ENCODE measurements at regions not wholly inside any gene's neighbourhood (a gene's known extent, or its start where the extent isn't known, plus 50 kb on each side); places are given as distances from the start of the nearest gene placed in this dataset.
"Not testable (repeated sequence)": the region's sequence is repeated elsewhere in the genome, so short reads cannot be mapped to it uniquely, and the experiment has no call there.

GRCh38 chrX:99305573-99305972 lies 1104.5 kb downstream of the PCDH19 start:
- WGBS, result no CpG with 5 or more reads among the region's 3 CpGs
- H3K27ac ChIP-seq (ENCODE audit: low read depth, low read length), result no peak overlapping the region
- no peak overlapping the region for H3K9ac ChIP-seq (ENCODE audit: low read depth, low read length)
- H3K27me3 ChIP-seq (ENCODE audit: insufficient read depth, low read length), result no peaks in the 10 kb centered on the region
- no peaks in the 10 kb centered on the region for H3K4me1 ChIP-seq (ENCODE audit: insufficient read depth, low read length)
- no peaks in the 10 kb centered on the region for H3K9me3 ChIP-seq (ENCODE audit: insufficient read depth, low read depth, low read length)
- H3K36me3 ChIP-seq (ENCODE audit: insufficient read depth, low read length), result no peaks in the 10 kb centered on the region
- H3K4me3 ChIP-seq (ENCODE audit: low read length), result no peak overlapping the region

GRCh38 chrX:99301990-99302389 lies 1108.1 kb downstream of the PCDH19 start:
- Histone ChIP-seq H3K4me3 (ENCODE audit: low read length) (no peak overlapping the region), H3K27ac (ENCODE audit: low read depth, low read length) (no peak overlapping the region), H3K9ac (ENCODE audit: low read depth, low read length) (no peak overlapping the region), H3K4me1 (ENCODE audit: insufficient read depth, low read length) (no peaks in the 10 kb centered on the region), H3K36me3 (ENCODE audit: insufficient read depth, low read length) (no peaks in the 10 kb centered on the region), H3K27me3 (ENCODE audit: insufficient read depth, low read length) (no peaks in the 10 kb centered on the region), H3K9me3 (ENCODE audit: insufficient read depth, low read depth, low read length) (no peaks in the 10 kb centered on the region)
- WGBS, result no CpG with 5 or more reads among the region's 2 CpGs

GRCh38 chrX:99271641-99272040 lies 1138.4 kb downstream of the PCDH19 start:
- Histone ChIP-seq H3K36me3 (ENCODE audit: insufficient read depth, low read length) (no peaks in the 10 kb centered on the region), H3K27me3 (ENCODE audit: insufficient read depth, low read length) (no peaks in the 10 kb centered on the region), H3K27ac (ENCODE audit: low read depth, low read length) (no peak overlapping the region), H3K4me1 (ENCODE audit: insufficient read depth, low read length) (no peaks in the 10 kb centered on the region), H3K9ac (ENCODE audit: low read depth, low read length) (no peak overlapping the region), H3K4me3 (ENCODE audit: low read length) (no peak overlapping the region), H3K9me3 (ENCODE audit: insufficient read depth, low read depth, low read length) (no peaks in the 10 kb centered on the region)
- WGBS, result 93% methylated on average over 8 of the region's 8 CpGs

GRCh38 chrX:99266255-99266654 lies 1143.8 kb downstream of the PCDH19 start:
- H3K27me3 ChIP-seq (ENCODE audit: insufficient read depth, low read length), result no peaks in the 10 kb centered on the region
- H3K27ac ChIP-seq (ENCODE audit: low read depth, low read length), result no peak overlapping the region
- WGBS, result 85% methylated on average over 2 of the region's 2 CpGs
- no peak overlapping the region for H3K9ac ChIP-seq (ENCODE audit: low read depth, low read length)
- no peaks in the 10 kb centered on the region for H3K9me3 ChIP-seq (ENCODE audit: insufficient read depth, low read depth, low read length)
- no peaks in the 10 kb centered on the region for H3K4me1 ChIP-seq (ENCODE audit: insufficient read depth, low read length)
- H3K4me3 ChIP-seq (ENCODE audit: low read length), result no peak overlapping the region
- no peaks in the 10 kb centered on the region for H3K36me3 ChIP-seq (ENCODE audit: insufficient read depth, low read length)

- Histone ChIP-seq H3K36me3 (ENCODE audit: insufficient read depth, low read length) (no peaks in the 10 kb centered on the region), H3K27ac (ENCODE audit: low read depth, low read length) (no peak overlapping the region), H3K9me3 (ENCODE audit: insufficient read depth, low read depth, low read length) (no peaks in the 10 kb centered on the region), H3K9ac (ENCODE audit: low read depth, low read length) (no peak overlapping the region), H3K4me3 (ENCODE audit: low read length) (no peak overlapping the region), H3K27me3 (ENCODE audit: insufficient read depth, low read length) (no peaks in the 10 kb centered on the region), H3K4me1 (ENCODE audit: insufficient read depth, low read length) (peaks cover 5% of the 10 kb centered on the region; the same call in 1 of the 2 replicates)
Measured at GRCh38 chrX:99248180-99248579, 1161.9 kb downstream of the PCDH19 start.

- no peaks in the 10 kb centered on the region for H3K9me3 ChIP-seq (ENCODE audit: insufficient read depth, low read depth, low read length)
- no peak overlapping the region for H3K9ac ChIP-seq (ENCODE audit: low read depth, low read length)
- no peaks in the 10 kb centered on the region for H3K36me3 ChIP-seq (ENCODE audit: insufficient read depth, low read length)
- no peaks in the 10 kb centered on the region for H3K27me3 ChIP-seq (ENCODE audit: insufficient read depth, low read length)
- H3K27ac ChIP-seq (ENCODE audit: low read depth, low read length), result no peak overlapping the region
- H3K4me3 ChIP-seq (ENCODE audit: low read length), result no peak overlapping the region
- no peaks in the 10 kb centered on the region for H3K4me1 ChIP-seq (ENCODE audit: insufficient read depth, low read length)
- WGBS, result 87% methylated on average over 4 of the region's 4 CpGs
Measured at GRCh38 chrX:99242001-99242400, 1168.1 kb downstream of the PCDH19 start.

GRCh38 chrX:99234384-99234783 lies 1175.7 kb downstream of the PCDH19 start:
- not testable (repeated sequence) for H3K4me3 ChIP-seq (ENCODE audit: low read length); H3K4me1 ChIP-seq (ENCODE audit: insufficient read depth, low read length); H3K27me3 ChIP-seq (ENCODE audit: insufficient read depth, low read length); H3K27ac ChIP-seq (ENCODE audit: low read depth, low read length); H3K9me3 ChIP-seq (ENCODE audit: insufficient read depth, low read depth, low read length); H3K9ac ChIP-seq (ENCODE audit: low read depth, low read length); H3K36me3 ChIP-seq (ENCODE audit: insufficient read depth, low read length)
- 94% methylated on average over 6 of the region's 6 CpGs for WGBS

GRCh38 chrX:99192421-99192820 lies 1217.7 kb downstream of the PCDH19 start:
- no CpG with 5 or more reads among the region's 1 CpG for WGBS
- Histone ChIP-seq H3K9me3 (ENCODE audit: insufficient read depth, low read depth, low read length) (no peaks in the 10 kb centered on the region), H3K27me3 (ENCODE audit: insufficient read depth, low read length) (no peaks in the 10 kb centered on the region), H3K27ac (ENCODE audit: low read depth, low read length) (no peak overlapping the region), H3K4me1 (ENCODE audit: insufficient read depth, low read length) (no peaks in the 10 kb centered on the region; the same call in 1 of the 2 replicates), H3K9ac (ENCODE audit: low read depth, low read length) (no peak overlapping the region), H3K4me3 (ENCODE audit: low read length) (no peak overlapping the region), H3K36me3 (ENCODE audit: insufficient read depth, low read length) (no peaks in the 10 kb centered on the region)

GRCh38 chrX:99184153-99184552 lies 1225.9 kb downstream of the PCDH19 start:
- no peaks in the 10 kb centered on the region for H3K36me3 ChIP-seq (ENCODE audit: insufficient read depth, low read length)
- H3K9ac ChIP-seq (ENCODE audit: low read depth, low read length), result no peak overlapping the region
- H3K4me3 ChIP-seq (ENCODE audit: low read length), result no peak overlapping the region
- no peak overlapping the region for H3K27ac ChIP-seq (ENCODE audit: low read depth, low read length)
- H3K27me3 ChIP-seq (ENCODE audit: insufficient read depth, low read length), result no peaks in the 10 kb centered on the region
- 92% methylated on average over 1 of the region's 1 CpG for WGBS
- no peaks in the 10 kb centered on the region for H3K4me1 ChIP-seq (ENCODE audit: insufficient read depth, low read length)
- no peaks in the 10 kb centered on the region for H3K9me3 ChIP-seq (ENCODE audit: insufficient read depth, low read depth, low read length)

- no peaks in the 10 kb centered on the region for H3K27me3 ChIP-seq (ENCODE audit: insufficient read depth, low read length)
- H3K27ac ChIP-seq (ENCODE audit: low read depth, low read length), result no peak overlapping the region
- H3K4me3 ChIP-seq (ENCODE audit: low read length), result no peak overlapping the region
- H3K9ac ChIP-seq (ENCODE audit: low read depth, low read length), result no peak overlapping the region
- no peaks in the 10 kb centered on the region for H3K4me1 ChIP-seq (ENCODE audit: insufficient read depth, low read length)
- no peaks in the 10 kb centered on the region for H3K9me3 ChIP-seq (ENCODE audit: insufficient read depth, low read depth, low read length)
- 92% methylated on average over 3 of the region's 3 CpGs for WGBS
- H3K36me3 ChIP-seq (ENCODE audit: insufficient read depth, low read length), result no peaks in the 10 kb centered on the region
Measured at GRCh38 chrX:99172958-99173357, 1237.1 kb downstream of the PCDH19 start.

GRCh38 chrX:99142745-99143144 lies 1267.3 kb downstream of the PCDH19 start:
- WGBS, result 85% methylated on average over 2 of the region's 2 CpGs
- no peaks in the 10 kb centered on the region for H3K9me3 ChIP-seq (ENCODE audit: insufficient read depth, low read depth, low read length)
- H3K4me3 ChIP-seq (ENCODE audit: low read length), result no peak overlapping the region
- H3K4me1 ChIP-seq (ENCODE audit: insufficient read depth, low read length), result no peaks in the 10 kb centered on the region
- H3K36me3 ChIP-seq (ENCODE audit: insufficient read depth, low read length), result no peaks in the 10 kb centered on the region
- no peak overlapping the region for H3K27ac ChIP-seq (ENCODE audit: low read depth, low read length)
- H3K27me3 ChIP-seq (ENCODE audit: insufficient read depth, low read length), result no peaks in the 10 kb centered on the region
- H3K9ac ChIP-seq (ENCODE audit: low read depth, low read length), result no peak overlapping the region

- no peak overlapping the region for H3K27ac ChIP-seq (ENCODE audit: low read depth, low read length)
Measured at GRCh38 chrX:99137488-99137887, 1272.6 kb downstream of the PCDH19 start.

More at GRCh38 chrX:99137488-99137887, 1272.6 kb downstream of the PCDH19 start:
- Histone ChIP-seq H3K9ac (ENCODE audit: low read depth, low read length) (no peak overlapping the region), H3K4me1 (ENCODE audit: insufficient read depth, low read length) (no peaks in the 10 kb centered on the region), H3K36me3 (ENCODE audit: insufficient read depth, low read length) (no peaks in the 10 kb centered on the region), H3K27me3 (ENCODE audit: insufficient read depth, low read length) (no peaks in the 10 kb centered on the region), H3K9me3 (ENCODE audit: insufficient read depth, low read depth, low read length) (no peaks in the 10 kb centered on the region), H3K4me3 (ENCODE audit: low read length) (no peak overlapping the region)
- 80% methylated on average over 1 of the region's 3 CpGs for whole genome bisulfite sequencing
